Dedifferentiated amniotic fluid mesenchymal stem cell (primary cell): ENCODE measurements at regions not wholly inside any gene's neighbourhood (a gene's known extent, or its start where the extent isn't known, plus 50 kb on each side); places are given as distances from the start of the nearest gene placed in this dataset.
"Not testable (repeated sequence)": the region's sequence is repeated elsewhere in the genome, so short reads cannot be mapped to it uniquely, and the experiment has no call there.

Experiments
- DNase-seq: peaks from one replicate; pipeline ENCODE4 v3.0.0-alpha.2; 2016; ENCODE audit errors: extremely low spot score

DNA sequence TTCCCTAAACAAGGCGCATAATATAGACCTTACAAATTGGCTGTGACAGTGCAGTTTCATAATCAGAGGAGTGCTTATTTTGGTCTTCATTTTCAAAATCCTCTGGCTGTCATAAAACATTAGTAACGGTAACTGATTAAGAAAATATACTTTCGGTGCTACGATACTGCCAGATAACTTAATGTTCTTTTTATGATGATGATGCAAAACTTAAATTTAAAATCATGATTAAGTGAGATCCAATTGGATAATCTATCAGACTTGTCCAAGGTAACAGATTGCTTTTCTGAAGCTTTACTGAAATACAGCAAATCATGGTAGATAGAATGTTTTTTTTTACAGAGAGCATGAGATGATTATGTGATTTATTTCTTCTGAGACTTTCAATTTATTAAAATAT, 364.2 kb upstream of the CNTN3 start:
- no peak for DNase-seq

DNA sequence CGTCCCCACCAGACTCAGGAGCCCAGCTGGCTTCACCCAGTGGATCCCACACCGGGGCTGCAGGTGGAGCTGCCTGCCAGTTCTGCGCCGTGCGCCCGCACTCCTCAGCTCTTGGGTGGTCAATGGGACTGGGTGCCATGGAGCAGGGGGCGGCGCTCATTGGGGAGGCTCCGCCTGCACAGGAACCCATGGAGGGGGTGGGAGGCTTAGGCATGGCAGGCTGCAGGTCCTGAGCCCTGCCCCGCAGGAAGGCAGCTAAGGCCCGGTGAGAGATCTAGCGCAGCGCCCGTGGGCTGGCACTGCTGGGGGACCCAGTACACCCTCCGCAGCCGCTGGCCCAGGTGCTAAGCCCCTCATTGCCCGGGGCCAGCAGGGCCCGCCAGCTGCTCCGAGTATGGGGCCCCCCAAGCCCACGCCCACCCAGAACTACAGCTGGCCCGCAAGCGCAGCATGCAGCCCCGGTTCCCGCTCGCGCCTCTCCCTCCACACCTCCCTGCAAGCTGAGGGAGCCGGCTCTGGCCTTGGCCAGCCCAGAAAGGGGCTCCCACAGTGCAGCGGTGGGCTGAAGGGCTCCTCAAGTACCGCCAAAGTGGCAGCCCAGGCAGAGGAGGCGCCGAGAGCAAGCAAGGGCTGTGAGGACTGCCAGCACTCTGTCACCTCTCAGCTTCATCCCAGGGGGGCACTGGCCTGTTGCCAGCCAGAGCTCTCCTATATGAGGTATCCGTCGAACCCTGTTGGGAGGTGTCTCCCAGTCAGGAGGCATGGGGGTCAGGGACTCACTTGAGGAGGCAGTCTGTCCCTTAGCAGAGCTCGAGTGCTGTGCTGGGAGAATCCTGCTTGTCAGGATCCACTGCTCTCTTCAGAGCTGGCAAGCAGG, 370.8 kb upstream of the CNTN3 start:
- not testable (repeated sequence) for DNase-seq

DNA sequence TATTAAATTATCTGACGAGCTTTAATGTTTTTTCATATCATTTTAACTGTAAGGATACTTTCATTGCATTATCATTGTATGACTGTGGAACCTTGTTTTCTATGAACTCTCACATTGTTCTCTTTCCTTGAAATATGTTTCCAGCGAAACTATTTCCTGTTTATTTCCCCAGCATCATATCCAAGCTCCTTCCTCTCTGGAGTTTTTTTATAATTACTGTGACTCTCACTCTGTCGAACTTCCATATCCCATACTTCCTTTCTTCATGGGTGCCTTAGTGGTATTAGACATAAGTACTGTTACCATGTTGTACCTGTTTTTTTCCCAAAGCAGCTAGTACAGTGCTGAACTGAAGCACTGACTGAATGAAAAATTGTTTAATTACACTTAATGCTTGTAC, 373.6 kb upstream of the CNTN3 start:
- no peak for DNase-seq

DNA sequence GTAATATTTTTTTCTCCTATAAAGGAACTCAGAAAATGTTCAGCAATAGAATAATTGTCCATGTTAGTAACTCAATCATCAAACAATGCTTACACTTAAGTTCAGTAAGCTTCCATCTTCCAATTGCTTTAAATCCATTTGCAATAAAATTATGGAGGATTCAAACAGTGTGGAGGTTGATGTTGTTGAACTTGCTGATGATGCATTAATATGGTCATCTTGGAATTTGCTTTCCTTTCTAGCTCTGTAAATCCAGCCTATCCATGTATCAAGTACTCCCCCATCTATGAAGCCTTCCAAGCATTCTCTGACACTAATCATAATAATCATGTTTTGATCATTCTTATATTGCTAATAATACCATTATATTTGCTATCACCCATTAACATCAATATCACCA, 378.4 kb upstream of the CNTN3 start:
- DNase-seq: no peak

DNA sequence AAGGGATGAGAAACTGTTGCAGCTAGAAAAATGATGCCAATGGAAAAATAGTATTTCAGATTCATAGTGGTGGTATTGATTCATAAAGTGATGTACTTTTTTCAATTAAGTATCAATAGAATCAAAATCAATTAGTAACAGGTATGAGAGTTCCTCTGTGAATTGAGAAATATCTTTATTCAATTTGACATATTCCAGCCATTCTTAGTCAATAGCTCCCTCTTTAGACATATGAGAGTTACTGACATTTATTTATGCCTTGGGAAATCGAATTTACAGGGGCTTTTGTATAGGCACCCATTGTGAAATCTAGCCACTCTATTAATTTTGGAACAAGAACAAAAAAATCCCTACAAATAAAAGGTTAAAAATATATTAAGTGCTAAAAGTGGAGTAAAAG, 386.9 kb upstream of the CNTN3 start:
- no peak for DNase-seq

DNA sequence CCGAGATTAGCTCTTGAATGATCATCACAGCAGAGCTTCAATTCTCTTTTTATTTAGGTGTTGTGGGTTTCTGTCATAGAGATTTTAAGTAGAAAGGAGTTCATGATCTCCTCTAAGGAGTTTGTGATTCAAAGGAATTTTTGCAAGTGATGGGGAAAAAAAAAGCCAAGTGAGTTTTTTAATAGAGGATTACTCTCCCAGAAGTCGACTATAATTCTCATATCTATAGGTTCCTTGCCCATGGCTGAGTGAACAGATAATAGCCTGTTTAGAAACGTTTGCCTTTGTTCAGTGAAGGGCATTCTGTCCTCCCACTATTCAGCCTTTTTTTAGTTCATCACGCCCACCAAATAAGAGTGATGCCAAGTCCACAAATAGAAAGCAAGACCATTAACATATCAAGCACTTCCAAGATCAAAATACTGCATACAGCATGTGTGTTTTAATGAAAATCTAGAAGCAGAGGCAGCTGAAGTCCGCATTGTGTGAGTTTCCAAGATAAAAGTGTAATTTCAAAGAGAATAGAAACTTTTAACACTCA, 398.4 kb upstream of the CNTN3 start:
- no peak for DNase-seq

DNA sequence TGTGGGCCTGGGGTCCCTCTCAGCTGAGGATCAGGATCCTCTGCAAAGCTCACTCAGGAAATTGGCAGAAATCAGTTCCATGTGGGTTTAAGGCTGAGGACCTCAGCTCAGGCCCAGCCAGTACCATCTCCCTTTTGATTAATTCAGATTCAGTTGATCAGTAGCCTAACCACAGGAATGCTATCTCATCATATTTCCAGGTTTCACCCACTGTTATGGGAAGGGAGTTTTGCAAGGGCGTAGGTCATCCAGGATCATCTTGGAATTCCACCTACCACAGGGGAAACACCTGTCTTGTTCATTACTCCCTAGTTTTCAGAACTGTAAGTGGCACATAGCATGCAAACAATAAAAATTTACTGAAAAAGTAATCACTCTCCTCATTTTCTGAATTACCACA, 399.5 kb upstream of the CNTN3 start:
- no peak for DNase-seq

DNA sequence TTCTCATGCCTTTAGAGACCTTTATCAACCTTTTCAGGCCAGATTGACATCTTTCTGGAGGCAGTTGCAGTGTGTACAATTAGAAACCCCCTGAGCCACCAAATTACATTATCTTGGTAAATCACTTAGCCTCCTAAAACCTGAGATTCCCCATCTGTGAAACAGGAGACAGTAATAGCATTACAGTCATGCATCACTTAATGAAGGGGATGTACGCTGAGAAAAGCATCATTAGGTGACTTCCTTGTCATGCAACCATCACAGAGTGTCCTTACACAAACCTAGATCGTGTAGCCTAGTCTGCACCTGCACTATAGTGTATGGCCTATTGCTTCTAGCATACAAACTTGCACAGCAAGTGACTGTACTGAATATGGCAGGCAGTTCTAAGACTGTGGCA, 400.8 kb upstream of the CNTN3 start:
- no peak for DNase-seq

DNA sequence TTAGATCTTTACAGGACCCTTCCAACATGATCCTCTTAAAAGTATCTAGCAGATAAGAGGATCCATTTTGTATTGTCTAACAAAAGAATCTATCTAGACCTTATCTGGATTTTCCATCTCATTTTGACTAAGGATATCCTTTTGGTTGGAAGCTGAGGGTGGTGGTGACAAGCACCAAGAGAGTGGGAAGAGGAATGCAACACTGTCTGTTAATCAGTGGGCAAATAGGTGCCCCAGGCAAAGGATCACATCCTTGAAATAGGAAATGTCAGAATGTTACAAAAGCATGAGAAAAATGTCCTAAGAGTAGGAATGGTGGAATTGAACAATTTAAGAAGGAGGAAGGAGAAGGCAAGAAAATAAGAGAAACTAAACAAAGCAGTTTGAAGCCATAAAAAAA, 420.7 kb upstream of the CNTN3 start:
- DNase-seq: no peak

DNA sequence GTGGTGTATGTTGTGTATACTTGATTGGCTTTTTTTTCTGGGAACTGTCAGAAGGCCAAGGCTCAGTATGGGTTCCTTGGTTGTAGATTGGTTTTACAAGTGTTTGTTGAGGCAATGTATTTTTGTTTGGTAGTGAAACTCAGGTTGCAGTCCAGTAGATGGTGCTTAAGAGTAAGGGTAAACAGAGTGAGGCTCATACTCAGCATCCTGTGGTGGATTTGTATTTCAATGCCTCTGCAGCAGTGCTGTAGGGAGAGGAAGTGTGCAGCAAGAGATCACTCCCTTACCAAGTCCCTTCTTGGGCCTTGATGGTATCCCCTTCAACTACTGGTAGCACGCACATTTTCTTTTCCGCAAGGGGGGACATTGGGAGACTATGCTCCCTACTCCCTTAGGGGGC, 428.5 kb upstream of the CNTN3 start:
- no peak for DNase-seq

DNA sequence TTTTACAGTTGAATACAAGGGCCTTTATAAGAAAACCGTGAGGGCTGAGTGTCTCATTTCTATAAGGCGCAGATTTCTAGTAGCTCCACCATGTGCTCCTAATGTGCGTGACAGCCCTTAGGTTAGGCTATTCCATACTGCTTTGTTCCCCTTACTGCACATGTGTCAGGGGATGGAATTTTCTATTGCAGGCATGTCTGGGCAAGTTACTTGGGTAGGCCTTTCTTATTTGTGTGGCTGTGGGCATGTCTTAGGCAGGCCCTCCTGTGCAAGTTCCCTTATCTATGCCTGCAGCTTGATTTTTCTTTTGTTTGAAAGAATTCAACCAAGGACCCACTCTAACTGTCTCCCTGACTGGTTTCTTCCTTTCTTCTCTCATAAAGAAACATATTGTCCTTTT, 434.2 kb upstream of the CNTN3 start:
- no peak for DNase-seq

DNA sequence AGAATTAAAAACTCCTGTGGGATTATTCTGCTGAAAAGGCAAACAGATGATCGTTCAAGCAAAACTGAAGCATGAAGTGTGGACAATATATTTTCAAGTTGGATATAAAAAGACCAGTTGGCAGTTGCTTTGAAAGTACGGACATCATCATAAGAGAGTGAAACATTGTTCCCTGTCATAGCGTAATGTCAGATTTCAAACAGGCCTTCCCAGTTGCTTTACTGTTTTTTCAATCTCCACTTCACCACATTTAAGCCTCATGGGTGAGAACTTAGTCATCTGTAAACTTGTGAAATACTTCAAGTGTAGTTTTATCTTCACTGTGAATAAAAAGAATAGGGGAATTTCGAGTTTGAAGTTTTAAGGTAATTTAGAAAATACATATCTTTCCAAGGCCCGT, 435.1 kb upstream of the CNTN3 start:
- DNase-seq: no peak

DNA sequence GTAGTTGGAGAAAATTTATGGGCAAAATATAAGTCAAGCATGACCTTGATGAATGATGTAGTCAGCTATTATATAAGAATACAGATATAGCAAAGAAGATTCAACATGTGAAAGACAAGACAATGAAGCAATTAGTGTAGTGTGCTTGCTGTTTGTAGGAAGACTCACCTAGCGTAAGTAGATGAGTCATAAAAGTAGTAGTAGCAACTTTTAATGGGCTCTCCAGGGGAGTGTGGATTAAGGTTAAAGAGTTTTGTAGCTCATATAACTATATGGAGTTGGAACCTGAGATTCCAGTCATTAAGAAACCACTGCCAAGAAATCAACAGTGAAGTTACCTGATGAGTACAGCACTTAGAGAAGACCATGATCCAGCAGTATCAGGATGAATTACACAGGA, 444.7 kb upstream of the CNTN3 start:
- DNase-seq: no peak

DNA sequence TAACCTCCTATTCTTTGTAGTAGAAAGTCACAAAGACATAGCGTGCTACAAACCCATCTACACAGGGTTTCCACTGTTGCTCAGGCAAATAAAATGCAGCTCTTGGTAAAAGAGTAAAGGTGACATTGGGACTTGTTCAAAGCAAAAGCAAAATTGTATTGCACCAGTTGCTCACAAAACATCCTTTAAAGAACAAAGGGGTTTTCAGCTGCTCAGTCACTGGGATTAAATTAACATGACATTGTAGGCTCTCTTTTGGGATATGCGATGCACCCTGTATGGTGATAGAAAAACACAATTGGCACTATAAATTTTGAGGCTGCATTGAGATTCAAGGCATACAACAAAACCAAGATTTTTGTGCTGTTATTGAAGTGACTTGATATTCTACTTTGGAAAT, 447.3 kb upstream of the CNTN3 start:
- DNase-seq: no peak

DNA sequence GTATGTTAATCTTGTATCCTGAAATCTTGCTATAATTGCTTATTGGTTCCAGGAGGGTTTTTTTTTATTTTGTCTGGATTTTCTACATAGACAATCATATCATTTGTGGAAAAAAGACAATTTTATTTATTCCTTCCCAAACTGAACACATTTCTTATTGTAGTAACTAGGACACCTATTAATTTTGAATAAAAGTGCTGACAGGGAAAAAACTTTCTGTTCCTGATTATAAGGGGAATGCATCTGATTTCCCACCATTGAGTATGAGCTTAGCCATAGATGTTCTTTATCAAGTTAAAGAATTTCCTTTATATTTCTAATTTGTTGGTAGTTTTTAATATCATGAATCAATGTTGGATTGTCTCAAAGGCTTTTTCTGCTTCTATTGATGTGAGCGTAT, 460.7 kb upstream of the CNTN3 start:
- DNase-seq: no peak

DNA sequence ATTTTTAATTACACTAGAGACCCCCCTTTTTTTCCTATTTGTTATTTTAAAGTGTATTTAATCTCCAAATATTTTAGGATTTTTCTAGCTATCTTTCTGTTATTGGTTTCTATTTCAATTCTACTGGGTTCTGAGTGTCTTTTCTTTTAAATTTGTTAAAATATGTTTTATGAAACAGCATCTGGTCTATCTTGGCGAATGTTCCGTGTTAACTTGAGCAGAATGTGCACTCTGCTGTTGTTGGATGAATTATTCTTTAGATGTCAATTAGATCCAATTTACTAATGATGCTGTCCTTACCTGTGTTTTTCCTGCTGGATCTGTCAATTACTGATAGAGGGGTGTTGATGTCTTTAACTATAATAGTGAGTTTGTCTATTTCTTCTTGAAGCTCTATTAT, 462.0 kb upstream of the CNTN3 start:
- DNase-seq: no peak

DNA sequence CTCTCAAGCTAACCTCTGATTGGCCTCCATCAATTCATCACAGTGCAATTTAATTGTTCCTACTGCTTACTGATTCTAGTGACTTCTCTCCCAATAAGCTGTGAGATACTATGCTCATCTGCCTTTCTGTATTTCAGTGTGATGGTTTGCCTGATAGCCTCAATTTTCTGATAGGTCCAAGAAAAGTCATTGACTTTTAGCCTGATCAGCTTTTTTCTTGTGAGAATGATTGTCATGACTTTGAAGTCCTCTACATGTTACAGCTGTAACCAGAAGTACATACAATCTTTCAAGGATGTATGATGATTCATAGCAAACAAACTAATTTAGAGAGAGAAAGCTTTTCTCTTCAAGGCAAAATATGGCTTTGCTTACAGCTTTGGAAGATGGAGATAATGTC, 463.8 kb upstream of the CNTN3 start:
- DNase-seq: no peak

DNA sequence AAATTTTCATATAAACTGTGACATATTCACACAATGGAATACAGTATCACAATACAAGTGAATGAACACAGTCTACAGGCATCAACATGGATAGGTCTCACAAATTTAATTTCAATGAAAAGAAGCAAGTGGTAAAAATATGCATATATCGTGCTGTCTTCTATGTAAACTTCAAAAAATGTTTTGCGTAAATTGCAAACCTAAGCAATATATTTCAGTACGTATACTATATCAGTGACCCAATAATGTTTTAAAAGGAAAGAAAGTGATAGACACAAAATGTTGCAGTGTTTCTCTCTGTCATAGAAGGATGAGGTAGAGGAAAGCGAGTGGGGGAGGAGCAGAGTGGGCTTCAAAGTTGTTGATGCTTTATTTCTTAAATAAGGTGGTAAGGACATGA, 468.4 kb upstream of the CNTN3 start:
- no peak for DNase-seq

DNA sequence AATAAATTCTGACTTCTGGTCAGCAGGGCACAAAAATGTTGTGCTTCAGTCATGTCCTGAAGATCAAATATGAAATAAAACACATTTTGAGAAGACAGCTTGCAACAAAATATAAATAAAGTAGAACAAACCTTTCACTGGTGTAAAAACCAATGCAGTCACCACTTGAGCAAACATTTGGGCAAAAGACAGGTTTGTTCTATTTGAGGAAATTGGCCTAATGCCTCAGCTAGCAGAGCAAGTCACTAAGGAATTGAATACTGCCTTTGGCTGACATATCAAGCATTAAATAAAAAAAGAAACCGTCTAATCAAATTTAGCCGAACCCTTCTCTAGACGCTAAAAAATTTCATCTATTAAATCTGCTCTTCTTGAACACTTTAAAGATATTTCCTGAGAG, 475.4 kb upstream of the CNTN3 start:
- no peak for DNase-seq

DNA sequence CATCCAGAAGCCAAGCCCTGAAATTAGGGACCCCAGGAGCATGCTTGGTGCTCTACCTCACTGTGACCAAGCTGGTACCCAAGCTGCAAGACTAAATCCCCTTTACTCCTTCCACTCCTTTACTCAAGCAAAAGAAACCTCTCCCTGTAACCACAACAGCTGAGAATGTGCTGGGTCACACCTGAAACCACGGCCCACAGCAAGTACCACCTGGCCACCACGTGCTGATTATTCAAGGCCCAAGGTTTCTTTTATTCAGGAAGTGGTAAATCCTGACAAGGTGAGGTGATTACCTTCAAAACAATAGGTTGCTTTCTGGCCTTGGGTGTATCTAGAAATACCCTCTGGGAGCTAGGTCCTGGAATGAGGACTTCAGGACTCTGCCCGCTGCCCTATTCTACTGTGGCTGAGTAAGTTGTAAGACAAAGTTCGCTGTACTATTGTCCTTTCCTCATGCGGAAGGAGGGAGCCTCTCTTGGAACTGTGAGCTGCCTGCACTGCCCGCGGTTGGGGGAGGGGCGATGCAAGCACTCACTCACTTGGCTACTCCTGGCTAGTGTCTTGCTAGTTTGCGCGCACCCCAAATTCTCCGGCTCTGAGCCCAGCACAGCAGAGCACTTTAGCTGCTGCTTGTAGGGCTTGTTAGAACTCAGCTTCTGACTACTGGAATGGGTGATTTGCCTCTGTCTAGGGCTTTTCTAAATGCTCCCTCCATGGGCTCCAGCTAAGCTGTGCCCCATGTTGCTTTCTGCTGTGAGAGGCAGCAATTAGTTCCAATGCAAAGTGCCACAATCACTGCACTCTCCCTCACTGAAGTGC, 487.1 kb upstream of the CNTN3 start:
- DNase-seq: no peak

DNA sequence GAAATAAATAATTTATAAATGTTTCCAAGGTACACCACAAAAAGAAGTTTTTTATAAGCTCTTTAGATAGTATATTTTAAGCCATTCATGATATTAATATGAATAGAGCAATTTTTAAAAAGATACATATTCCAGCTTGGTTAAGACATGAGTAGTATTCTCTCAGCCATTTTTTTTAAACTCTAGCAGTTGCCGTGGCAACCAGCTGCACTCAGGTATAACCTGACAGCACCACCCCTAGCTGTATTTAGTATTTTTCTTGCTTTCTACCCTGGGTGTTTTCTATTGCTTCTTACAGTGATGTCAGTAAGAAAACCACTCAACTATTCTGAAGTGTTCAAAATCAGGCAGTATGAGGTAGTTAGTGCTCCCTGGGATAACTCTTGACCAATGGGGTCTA, 496.3 kb upstream of the CNTN3 start:
- DNase-seq: no peak

DNA sequence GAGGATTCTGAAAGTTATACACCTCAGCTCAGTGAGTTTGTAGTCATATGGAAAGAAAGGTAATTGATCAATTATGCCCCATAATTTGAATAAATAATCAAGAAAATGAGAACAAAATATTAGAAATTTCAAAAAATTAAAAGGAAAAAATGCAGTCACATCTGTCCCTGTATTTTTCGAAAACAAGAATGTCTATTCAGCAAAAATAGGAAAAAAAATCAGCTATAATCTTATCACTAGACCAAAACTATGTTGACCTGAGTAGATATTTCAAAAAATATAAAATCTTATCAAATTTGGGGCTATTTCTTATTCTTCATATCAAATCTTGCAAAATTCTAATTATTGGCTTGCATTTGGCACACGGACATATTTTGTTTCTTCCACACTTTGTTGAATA, 501.2 kb upstream of the CNTN3 start:
- DNase-seq: no peak

DNA sequence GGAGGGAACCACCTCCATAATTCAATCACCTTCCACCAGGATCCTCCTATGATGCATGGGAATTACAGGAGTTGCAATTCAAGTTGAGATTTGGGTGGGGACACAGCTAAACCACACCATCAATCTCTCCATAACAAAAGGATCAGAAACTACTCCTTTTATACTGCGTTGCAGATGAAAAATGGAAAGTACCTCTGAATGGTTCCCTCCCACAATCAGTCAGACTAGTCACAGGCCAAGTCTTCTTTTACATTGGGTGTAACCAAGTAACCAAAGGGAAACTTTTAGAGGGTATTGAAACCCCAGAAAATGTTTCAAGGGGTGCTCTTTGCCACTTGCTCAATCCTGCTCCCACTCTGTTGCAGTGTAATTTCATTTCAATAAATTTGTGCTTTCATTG, 504.3 kb upstream of the CNTN3 start:
- no peak for DNase-seq
